ENCODE measurements at regions not wholly inside any gene's neighbourhood (a gene's known extent, or its start where the extent isn't known, plus 50 kb on each side); places are given as distances from the start of the nearest gene placed in this dataset.

- TF ChIP-seq TAF1 (IDR thresholded peaks at IDR 0.05; ENCODE audit: borderline replicate concordance, low read depth, low read length), result no peak
- TF ChIP-seq POLR2A (IDR thresholded peaks at IDR 0.05; ENCODE audit: low read depth, low read length), result no peak
Observed at GRCh38 chr6:6414931-6415330, 94.5 kb upstream of the F13A1 start.
